Keratinocyte (primary cell): ENCODE measurements at regions not wholly inside any gene's neighbourhood (a gene's known extent, or its start where the extent isn't known, plus 50 kb on each side); places are given as distances from the start of the nearest gene placed in this dataset.

Source experiments
- DNase-seq: peaks from one replicate; pipeline ENCODE4 v3.0.0-alpha.2; 2011; ENCODE audit warnings: low read depth, missing footprints, low spot score
- FAIRE-seq: peaks from 2 replicates; lab custom pipeline; 2011; peaks lifted over from hg19 to GRCh38; lab: Jason Lieb, UNC
- H2AFZ ChIP-seq: 2 replicates; pipeline ENCODE4 v1.6.0; 2012; ENCODE audit warnings: low read length, control low read depth, inconsistent platforms; ENCODE audit not compliant: control insufficient read depth
- H3K27ac ChIP-seq: 2 replicates; pipeline ENCODE4 v1.5.1; 2011; ENCODE audit warnings: low read length; ENCODE audit not compliant: control insufficient read depth, insufficient read depth
- H3K27me3 ChIP-seq: 3 replicates; pipeline ENCODE4 v1.6.0; 2011; ENCODE audit warnings: low read length; ENCODE audit not compliant: control insufficient read depth, insufficient read depth; ENCODE audit errors: extremely low read depth
- H3K36me3 ChIP-seq, 2 experiments: 2 replicates in 1 of 2; 3 replicates in 1 of 2; pipeline ENCODE4 v1.5.1; 2011; ENCODE audit warnings: low read length in 2 of 2, mild to moderate bottlenecking in 1 of 2; ENCODE audit not compliant: control insufficient read depth in 2 of 2, insufficient read depth in 2 of 2; ENCODE audit errors: extremely low read depth in 1 of 2
- H3K4me1 ChIP-seq: 3 replicates; pipeline ENCODE4 v1.5.1; 2011; ENCODE audit warnings: low read length; ENCODE audit not compliant: control insufficient read depth, insufficient read depth; ENCODE audit errors: extremely low read depth
- H3K4me2 ChIP-seq: 3 replicates; pipeline ENCODE4 v1.6.0; 2011; ENCODE audit warnings: low read depth, low read length; ENCODE audit not compliant: control insufficient read depth, insufficient read depth; ENCODE audit errors: extremely low read depth
- H3K4me3 ChIP-seq, 3 experiments: fragments of 200-600 bp in 1 of 3; sonication (generic) in 1 of 3; 2 replicates in 2 of 3; 3 replicates in 1 of 3; pipeline ENCODE4 v1.5.1; 2011 to 2016; ENCODE audit warnings: low read length in 3 of 3, mild to moderate bottlenecking in 3 of 3, control low read depth in 2 of 3, inconsistent platforms in 1 of 3, low read depth in 1 of 3, mixed read lengths in 1 of 3, mixed run types in 1 of 3, moderate library complexity in 1 of 3; ENCODE audit not compliant: control insufficient read depth in 2 of 3, insufficient read depth in 2 of 3; ENCODE audit errors: extremely low read depth in 1 of 3
- H3K79me2 ChIP-seq: 2 replicates; pipeline ENCODE4 v1.6.0; 2012; ENCODE audit warnings: low read length; ENCODE audit not compliant: control insufficient read depth, insufficient read depth
- H3K9ac ChIP-seq: 3 replicates; pipeline ENCODE4 v1.6.0; 2011; ENCODE audit warnings: low read length; ENCODE audit not compliant: control insufficient read depth, insufficient read depth; ENCODE audit errors: extremely low read depth
- H3K9me1 ChIP-seq: 3 replicates; pipeline ENCODE4 v1.6.0; 2011; ENCODE audit warnings: low read length; ENCODE audit not compliant: control insufficient read depth, insufficient read depth; ENCODE audit errors: extremely low read depth
- H3K9me3 ChIP-seq: 2 replicates; pipeline ENCODE4 v1.5.1; 2012; ENCODE audit warnings: low read depth, low read length; ENCODE audit not compliant: control insufficient read depth
- H4K20me1 ChIP-seq: 3 replicates; pipeline ENCODE4 v1.6.0; 2011; ENCODE audit warnings: low read length; ENCODE audit not compliant: control insufficient read depth, insufficient read depth; ENCODE audit errors: extremely low read depth
- CTCF ChIP-seq, 3 experiments: IDR thresholded peaks in 1 of 3; conservative IDR thresholded peaks in 1 of 3; optimal IDR thresholded peaks in 1 of 3; 2 replicates in 2 of 3; 3 replicates in 1 of 3; pipeline versions ENCODE3 to v1.5.1; 2011; ENCODE audit warnings: low read length in 3 of 3, mild to moderate bottlenecking in 3 of 3, moderate library complexity in 2 of 3, control low read depth in 1 of 3, inconsistent platforms in 1 of 3; ENCODE audit not compliant: insufficient read depth in 2 of 3; ENCODE audit errors: extremely low read depth in 1 of 3
- EZH2 ChIP-seq: IDR thresholded peaks from one replicate; pipeline ENCODE4 v1.6.1; 2012; ENCODE audit warnings: inconsistent platforms, mild to moderate bottlenecking, low read length, moderate library complexity
- dilution Hi-C: fragments of 300-500 bp; cut with MboI; formaldehyde crosslinking; loops from one replicate; pipeline ENCODE4 v1.7.0; 2020; ENCODE audit warnings: low sequenced_read_pairs; ENCODE audit not compliant: extremely low pct_ligation_motif_present

DNA sequence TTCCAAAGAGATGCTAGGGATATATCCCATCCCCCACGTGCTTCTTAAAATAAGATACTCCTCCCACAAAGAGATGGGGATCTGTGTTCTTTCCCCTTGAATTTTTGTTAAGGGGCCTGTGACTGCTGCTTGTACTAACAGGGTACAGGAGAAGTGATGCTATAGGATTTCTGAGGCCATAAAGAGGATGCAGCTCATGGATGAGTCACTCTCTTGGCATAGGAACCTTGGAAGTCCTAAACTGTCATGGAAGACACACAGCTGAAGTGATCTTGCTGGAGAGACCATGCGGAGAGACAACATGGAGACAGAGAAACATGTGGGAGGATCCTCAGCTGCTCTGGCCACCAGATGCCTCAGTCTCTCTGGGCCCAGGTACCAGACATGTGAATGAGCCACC lies 157.2 kb downstream of the S1PR1 start:
- no peaks in the 10 kb centered on the region for H3K79me2 ChIP-seq
- dilution Hi-C loops, result no loop called here
- H3K9ac ChIP-seq, result no peak overlapping the region
- no peaks in the 10 kb centered on the region for H3K9me1 ChIP-seq
- H3K4me3 ChIP-seq, result no peak overlapping the region
- no peaks in the 10 kb centered on the region for H4K20me1 ChIP-seq
- FAIRE-seq (no peak), DNase-seq (no peak)
- H2AFZ ChIP-seq, result no peak overlapping the region
- no peaks in the 10 kb centered on the region for H3K27me3 ChIP-seq
- H3K4me1 ChIP-seq, result no peaks in the 10 kb centered on the region
- H3K36me3 ChIP-seq, result no peaks in the 10 kb centered on the region
- no peaks in the 10 kb centered on the region for H3K9me3 ChIP-seq
- no peak for TF ChIP-seq CTCF (optimal IDR thresholded peaks at IDR 0.05 in 1 of 3, IDR thresholded peaks at IDR 0.05 in 1 of 3, conservative IDR thresholded peaks at IDR 0.05 in 1 of 3; ENCODE audit: extremely low read depth in 1 of 3, insufficient read depth in 2 of 3, low read length in 3 of 3)
- TF ChIP-seq EZH2, result no peak
- H3K4me2 ChIP-seq, result no peak overlapping the region
- no peak overlapping the region for H3K27ac ChIP-seq

DNA sequence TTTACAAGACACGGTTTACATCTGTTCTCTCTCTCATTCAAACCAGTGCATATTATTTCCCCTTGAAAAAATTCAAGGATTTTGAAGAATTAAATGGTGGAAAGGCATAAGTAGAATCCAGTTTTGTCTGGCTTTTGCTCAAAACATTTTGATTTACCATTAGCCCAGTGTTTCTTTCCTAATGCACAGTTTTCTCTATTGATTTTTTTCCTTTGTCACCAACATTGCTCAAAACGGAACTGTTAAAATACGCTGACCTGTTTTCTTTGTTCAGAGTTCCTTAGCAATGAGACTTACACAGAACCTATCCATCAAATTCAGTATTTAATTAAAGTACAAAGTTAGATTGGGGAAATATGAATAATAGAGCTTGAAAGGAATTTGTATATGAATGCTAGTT lies 162.4 kb downstream of the S1PR1 start:
- Histone ChIP-seq H3K4me3 (no peak overlapping the region), H3K9me1 (no peaks in the 10 kb centered on the region), H3K4me1 (no peaks in the 10 kb centered on the region), H3K9ac (no peak overlapping the region), H2AFZ (no peak overlapping the region), H3K27me3 (no peaks in the 10 kb centered on the region), H3K4me2 (no peak overlapping the region), H3K36me3 (no peaks in the 10 kb centered on the region), H4K20me1 (no peaks in the 10 kb centered on the region), H3K79me2 (no peaks in the 10 kb centered on the region), H3K27ac (no peak overlapping the region), H3K9me3 (no peaks in the 10 kb centered on the region)
- DNase-seq, result no peak
- FAIRE-seq, result no peak
- TF ChIP-seq EZH2, result no peak
- no peak for TF ChIP-seq CTCF (optimal IDR thresholded peaks at IDR 0.05 in 1 of 3, IDR thresholded peaks at IDR 0.05 in 1 of 3, conservative IDR thresholded peaks at IDR 0.05 in 1 of 3; ENCODE audit: extremely low read depth in 1 of 3, insufficient read depth in 2 of 3, low read length in 3 of 3)
- dilution Hi-C loops, result no loop called here
